ENCODE measurements at regions not wholly inside any gene's neighbourhood (a gene's known extent, or its start where the extent isn't known, plus 50 kb on each side); places are given as distances from the start of the nearest gene placed in this dataset.

- H3K36me3 ChIP-seq: no peaks in the 10 kb centered on the region
- H3K4me1 ChIP-seq: no peaks in the 10 kb centered on the region
- DNase-seq: no peak
- no peaks in the 10 kb centered on the region for H3K9me3 ChIP-seq
- no peak overlapping the region for H3K4me3 ChIP-seq (ENCODE audit: low read depth, low read length)
- no peak for TF ChIP-seq CTCF (IDR thresholded peaks at IDR 0.05; ENCODE audit: low read depth, low read length)
- H3K27me3 ChIP-seq: peaks cover 10% of the 10 kb centered on the region
Observed at GRCh38 chr9:90137801-90138200, 504.8 kb downstream of the DIRAS2 start.

GRCh38 chr9:90140131-90140818 is 502.3 kb downstream of the DIRAS2 start:
- H3K36me3 ChIP-seq: no peaks in the 10 kb centered on the region
- no peaks in the 10 kb centered on the region for H3K4me1 ChIP-seq
- peaks cover 7% of the 10 kb centered on the region for H3K27me3 ChIP-seq
- no peak for TF ChIP-seq CTCF (IDR thresholded peaks at IDR 0.05; ENCODE audit: low read depth, low read length)
- no peaks in the 10 kb centered on the region for H3K9me3 ChIP-seq
- H3K4me3 ChIP-seq (ENCODE audit: low read depth, low read length): no peak overlapping the region
- no peak for DNase-seq

GRCh38 chr9:90141723-90142122 is 500.9 kb downstream of the DIRAS2 start:
- no peak for DNase-seq
- peak; percentile 57 for TF ChIP-seq CTCF (IDR thresholded peaks at IDR 0.05; ENCODE audit: low read depth, low read length)
- Histone ChIP-seq H3K27me3 (peaks cover 9% of the 10 kb centered on the region), H3K4me1 (no peaks in the 10 kb centered on the region), H3K36me3 (no peaks in the 10 kb centered on the region), H3K4me3 (ENCODE audit: low read depth, low read length) (no peak overlapping the region), H3K9me3 (no peaks in the 10 kb centered on the region; the same call in 1 of the 2 replicates)

GRCh38 chr9:90142580-90142979 is 500.0 kb downstream of the DIRAS2 start:
- no peak overlapping the region for H3K4me3 ChIP-seq (ENCODE audit: low read depth, low read length)
- peaks cover 8% of the 10 kb centered on the region for H3K27me3 ChIP-seq
- peak; percentile 65 for TF ChIP-seq CTCF (IDR thresholded peaks at IDR 0.05; ENCODE audit: low read depth, low read length)
- peak; percentile 61 for DNase-seq
- no peaks in the 10 kb centered on the region for H3K4me1 ChIP-seq
- no peaks in the 10 kb centered on the region for H3K36me3 ChIP-seq
- no peaks in the 10 kb centered on the region; the same call in 1 of the 2 replicates for H3K9me3 ChIP-seq

GRCh38 chr9:90147426-90147825 is 495.2 kb downstream of the DIRAS2 start:
- TF ChIP-seq CTCF (IDR thresholded peaks at IDR 0.05; ENCODE audit: low read depth, low read length): no peak
- H3K4me3 ChIP-seq (ENCODE audit: low read depth, low read length): no peak overlapping the region
- DNase-seq: no peak
- no peaks in the 10 kb centered on the region for H3K36me3 ChIP-seq
- H3K9me3 ChIP-seq: no peaks in the 10 kb centered on the region; the same call in 1 of the 2 replicates
- no peaks in the 10 kb centered on the region for H3K4me1 ChIP-seq
- peaks cover 3% of the 10 kb centered on the region; the same call in 1 of the 2 replicates for H3K27me3 ChIP-seq

GRCh38 chr9:90156318-90156717 is 486.3 kb downstream of the DIRAS2 start:
- no peak for DNase-seq
- TF ChIP-seq CTCF (IDR thresholded peaks at IDR 0.05; ENCODE audit: low read depth, low read length): no peak
- no peak overlapping the region for H3K4me3 ChIP-seq (ENCODE audit: low read depth, low read length)
- no peaks in the 10 kb centered on the region for H3K9me3 ChIP-seq
- peaks cover 4% of the 10 kb centered on the region; the same call in 1 of the 2 replicates for H3K27me3 ChIP-seq
- no peaks in the 10 kb centered on the region for H3K4me1 ChIP-seq
- no peaks in the 10 kb centered on the region for H3K36me3 ChIP-seq
